ENCODE measurements at regions not wholly inside any gene's neighbourhood (a gene's known extent, or its start where the extent isn't known, plus 50 kb on each side); places are given as distances from the start of the nearest gene placed in this dataset.

DNA sequence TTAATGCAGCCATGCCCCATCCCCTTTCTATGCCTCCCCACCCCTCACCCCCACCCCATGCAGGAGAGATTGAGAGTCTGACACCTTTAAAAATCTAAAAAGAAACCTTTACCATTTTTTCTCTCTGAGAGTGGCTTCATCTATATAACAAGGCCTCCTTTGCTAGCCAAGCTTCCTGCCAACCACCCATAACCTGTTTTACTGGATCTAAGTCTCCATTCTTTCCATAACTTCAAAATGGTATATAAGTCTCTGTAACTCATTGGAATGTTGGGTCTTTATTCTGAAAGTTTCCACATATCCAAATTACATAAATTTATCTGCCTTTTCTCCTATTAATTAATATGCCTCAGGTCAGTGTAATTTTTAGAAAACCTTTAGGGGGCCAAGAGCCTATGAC is 1174.0 kb downstream of the MAT2B start (continued):
- no peak for TF ChIP-seq NR3C1 (CRISPR knock-in tag; conservative IDR thresholded peaks at IDR 0.05; ENCODE audit: low read depth)
- TF ChIP-seq, protein P1, sequence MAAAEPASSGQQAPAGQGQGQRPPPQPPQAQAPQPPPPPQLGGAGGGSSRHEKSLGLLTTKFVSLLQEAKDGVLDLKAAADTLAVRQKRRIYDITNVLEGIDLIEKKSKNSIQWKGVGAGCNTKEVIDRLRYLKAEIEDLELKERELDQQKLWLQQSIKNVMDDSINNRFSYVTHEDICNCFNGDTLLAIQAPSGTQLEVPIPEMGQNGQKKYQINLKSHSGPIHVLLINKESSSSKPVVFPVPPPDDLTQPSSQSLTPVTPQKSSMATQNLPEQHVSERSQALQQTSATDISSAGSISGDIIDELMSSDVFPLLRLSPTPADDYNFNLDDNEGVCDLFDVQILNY (CRISPR knock-in tag; IDR thresholded peaks at IDR 0.05): no peak

DNA sequence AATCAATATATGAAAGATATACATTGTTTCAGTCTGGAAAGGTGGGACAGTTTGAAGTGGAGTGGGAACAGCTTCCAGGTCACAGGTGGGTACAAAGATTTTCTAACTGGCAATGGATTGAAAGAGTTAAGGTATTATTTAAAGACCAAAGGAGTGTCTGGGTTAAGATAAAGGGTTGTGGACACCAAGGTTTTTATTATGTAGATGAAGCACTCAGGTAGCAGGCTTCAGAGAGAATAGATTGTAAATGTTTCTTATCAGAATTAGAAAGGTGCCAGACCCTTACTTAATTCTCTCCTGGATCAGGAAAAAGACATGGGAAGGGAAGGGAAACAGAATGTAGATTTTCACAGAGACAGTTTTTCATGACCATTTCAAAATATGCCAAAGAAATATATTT is 1174.8 kb downstream of the MAT2B start:
- TF ChIP-seq, protein P2, sequence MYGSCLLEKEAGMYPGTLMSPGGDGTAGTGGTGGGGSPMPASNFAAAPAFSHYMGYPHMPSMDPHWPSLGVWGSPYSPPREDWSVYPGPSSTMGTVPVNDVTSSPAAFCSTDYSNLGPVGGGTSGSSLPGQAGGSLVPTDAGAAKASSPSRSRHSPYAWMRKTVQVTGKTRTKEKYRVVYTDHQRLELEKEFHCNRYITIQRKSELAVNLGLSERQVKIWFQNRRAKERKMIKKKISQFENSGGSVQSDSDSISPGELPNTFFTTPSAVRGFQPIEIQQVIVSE (CRISPR knock-in tag; IDR thresholded peaks at IDR 0.05; ENCODE audit: borderline replicate concordance): no peak
- TF ChIP-seq, protein P3, sequence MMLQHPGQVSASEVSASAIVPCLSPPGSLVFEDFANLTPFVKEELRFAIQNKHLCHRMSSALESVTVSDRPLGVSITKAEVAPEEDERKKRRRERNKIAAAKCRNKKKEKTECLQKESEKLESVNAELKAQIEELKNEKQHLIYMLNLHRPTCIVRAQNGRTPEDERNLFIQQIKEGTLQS (CRISPR knock-in tag; conservative IDR thresholded peaks at IDR 0.05): no peak
- no peak for TF ChIP-seq NFE2L1 (CRISPR knock-in tag; IDR thresholded peaks at IDR 0.05)
- no peak for TF ChIP-seq ZNF317 (CRISPR knock-in tag; IDR thresholded peaks at IDR 0.05; ENCODE audit: borderline replicate concordance, low read depth)
- no peak for TF ChIP-seq OVOL2 (CRISPR knock-in tag; IDR thresholded peaks at IDR 0.05; ENCODE audit: borderline replicate concordance)
- TF ChIP-seq, protein P4, sequence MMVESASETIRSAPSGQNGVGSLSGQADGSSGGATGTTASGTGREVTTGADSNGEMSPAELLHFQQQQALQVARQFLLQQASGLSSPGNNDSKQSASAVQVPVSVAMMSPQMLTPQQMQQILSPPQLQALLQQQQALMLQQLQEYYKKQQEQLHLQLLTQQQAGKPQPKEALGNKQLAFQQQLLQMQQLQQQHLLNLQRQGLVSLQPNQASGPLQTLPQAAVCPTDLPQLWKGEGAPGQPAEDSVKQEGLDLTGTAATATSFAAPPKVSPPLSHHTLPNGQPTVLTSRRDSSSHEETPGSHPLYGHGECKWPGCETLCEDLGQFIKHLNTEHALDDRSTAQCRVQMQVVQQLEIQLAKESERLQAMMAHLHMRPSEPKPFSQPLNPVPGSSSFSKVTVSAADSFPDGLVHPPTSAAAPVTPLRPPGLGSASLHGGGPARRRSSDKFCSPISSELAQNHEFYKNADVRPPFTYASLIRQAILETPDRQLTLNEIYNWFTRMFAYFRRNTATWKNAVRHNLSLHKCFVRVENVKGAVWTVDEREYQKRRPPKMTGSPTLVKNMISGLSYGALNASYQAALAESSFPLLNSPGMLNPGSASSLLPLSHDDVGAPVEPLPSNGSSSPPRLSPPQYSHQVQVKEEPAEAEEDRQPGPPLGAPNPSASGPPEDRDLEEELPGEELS (CRISPR knock-in tag; IDR thresholded peaks at IDR 0.05): no peak
- DNase-seq (ENCODE audit: low spot score): no peak

DNA sequence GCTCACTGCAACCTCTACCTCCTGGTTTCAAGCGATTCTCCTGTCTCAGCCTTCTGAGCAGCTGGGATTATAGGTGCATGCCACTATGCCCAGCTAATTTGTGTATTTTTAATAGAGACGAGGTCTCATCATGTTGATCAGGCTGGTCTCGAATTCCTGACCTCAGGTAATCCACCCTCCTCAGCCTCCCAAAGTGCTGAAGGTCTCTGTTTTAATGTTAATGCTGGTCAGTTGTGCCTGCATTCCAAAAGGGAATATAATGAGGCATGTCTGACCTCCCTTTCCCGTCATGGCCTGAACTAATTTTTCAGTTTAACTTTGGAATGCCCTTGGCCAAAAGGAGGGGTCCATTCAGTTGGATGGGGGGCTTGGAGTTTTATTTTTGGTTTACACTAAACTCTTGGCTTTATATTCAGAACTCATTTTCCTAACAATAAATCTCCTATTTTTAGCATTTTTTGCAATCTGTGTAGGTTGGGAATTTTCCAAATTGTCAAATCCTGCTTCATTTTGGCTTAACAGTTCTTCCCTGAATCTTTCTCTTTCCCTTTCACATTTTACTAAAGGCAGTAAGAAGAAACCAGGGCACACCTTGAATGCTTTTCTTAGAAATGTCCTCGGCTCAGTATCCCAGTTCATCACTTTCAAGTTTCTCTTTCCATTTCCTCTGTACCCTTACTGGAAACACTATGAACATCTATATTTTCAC is 1175.5 kb downstream of the MAT2B start:
- DNase-seq (ENCODE audit: low spot score): no peak
- Mint-ChIP-seq H3K36me3 (peaks cover 21% of the 10 kb centered on the region), H3K4me1 (peaks cover 49% of the 10 kb centered on the region), H3K9me3 (peaks cover 15% of the 10 kb centered on the region), H3K27me3 (ENCODE audit: low read depth) (no peaks in the 10 kb centered on the region), H3K4me3 (peak overlapping the region; percentile 51), H3K27ac (peak overlapping the region; percentile 96)
- POLR2A ChIA-PET: no interaction called here
- TF ChIP-seq TEAD1 (CRISPR knock-in tag; IDR thresholded peaks at IDR 0.05) (peak; percentile 66), ZNF232 (CRISPR knock-in tag; IDR thresholded peaks at IDR 0.05) (no peak)
- CTCF ChIA-PET: no interaction called here
- peak; percentile 48 for ATAC-seq

More for the DNA sequence above, 1174.8 kb downstream of the MAT2B start:
- Mint-ChIP-seq H3K9me3 (peaks cover 15% of the 10 kb centered on the region), H3K4me3 (peak overlapping the region; percentile 51), H3K27me3 (ENCODE audit: low read depth) (no peaks in the 10 kb centered on the region), H3K36me3 (peaks cover 21% of the 10 kb centered on the region), H3K27ac (peak overlapping the region; percentile 96), H3K4me1 (peaks cover 49% of the 10 kb centered on the region)
- ChIA-PET CTCF (no interaction called here), POLR2A (no interaction called here)
- peak; percentile 65 for ATAC-seq

DNA sequence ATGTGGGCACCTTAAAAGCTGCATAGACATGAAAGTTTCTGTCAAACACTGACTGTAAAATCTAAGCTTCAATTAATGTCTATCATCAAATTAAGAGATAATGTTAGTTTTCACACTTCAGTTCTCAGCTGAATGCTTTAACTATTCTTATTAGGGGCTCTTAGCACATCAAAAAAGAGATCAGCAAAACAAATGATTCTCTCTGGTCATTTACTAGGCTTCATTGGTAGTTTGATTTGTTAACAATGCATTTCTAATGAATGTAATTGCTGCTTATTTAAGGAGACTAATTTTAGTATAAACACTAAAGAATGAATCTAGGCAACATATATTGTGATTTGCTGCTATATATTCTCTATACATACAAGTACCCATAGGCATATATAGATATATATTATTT is 1182.0 kb downstream of the MAT2B start:
- H3K27me3 Mint-ChIP-seq (ENCODE audit: low read depth): 0 out of 2 replicates have a peak, but pooled peaks cover 3% of the 10 kb centered on the region
- DNase-seq (ENCODE audit: low spot score): no peak
- no peak overlapping the region for H3K4me3 Mint-ChIP-seq
- H3K4me1 Mint-ChIP-seq: peaks cover 17% of the 10 kb centered on the region
- peaks cover 5% of the 10 kb centered on the region for H3K9me3 Mint-ChIP-seq
- ATAC-seq: no peak
- no peak overlapping the region for H3K27ac Mint-ChIP-seq
- H3K36me3 Mint-ChIP-seq: no peaks in the 10 kb centered on the region
- ChIA-PET CTCF (no interaction called here), POLR2A (no interaction called here)
- TF ChIP-seq ZNF423 (CRISPR knock-in tag; IDR thresholded peaks at IDR 0.05): no peak
- TF ChIP-seq MYBL2 (CRISPR knock-in tag; IDR thresholded peaks at IDR 0.05): no peak
- no peak for TF ChIP-seq ZNF671 (CRISPR knock-in tag; IDR thresholded peaks at IDR 0.05)
- no peak for TF ChIP-seq NFATC4 (CRISPR knock-in tag; IDR thresholded peaks at IDR 0.05)
- no peak for TF ChIP-seq PRRX2 (CRISPR knock-in tag; IDR thresholded peaks at IDR 0.05)
- TF ChIP-seq ETV6 (CRISPR knock-in tag; IDR thresholded peaks at IDR 0.05): no peak
- TF ChIP-seq, protein P5, sequence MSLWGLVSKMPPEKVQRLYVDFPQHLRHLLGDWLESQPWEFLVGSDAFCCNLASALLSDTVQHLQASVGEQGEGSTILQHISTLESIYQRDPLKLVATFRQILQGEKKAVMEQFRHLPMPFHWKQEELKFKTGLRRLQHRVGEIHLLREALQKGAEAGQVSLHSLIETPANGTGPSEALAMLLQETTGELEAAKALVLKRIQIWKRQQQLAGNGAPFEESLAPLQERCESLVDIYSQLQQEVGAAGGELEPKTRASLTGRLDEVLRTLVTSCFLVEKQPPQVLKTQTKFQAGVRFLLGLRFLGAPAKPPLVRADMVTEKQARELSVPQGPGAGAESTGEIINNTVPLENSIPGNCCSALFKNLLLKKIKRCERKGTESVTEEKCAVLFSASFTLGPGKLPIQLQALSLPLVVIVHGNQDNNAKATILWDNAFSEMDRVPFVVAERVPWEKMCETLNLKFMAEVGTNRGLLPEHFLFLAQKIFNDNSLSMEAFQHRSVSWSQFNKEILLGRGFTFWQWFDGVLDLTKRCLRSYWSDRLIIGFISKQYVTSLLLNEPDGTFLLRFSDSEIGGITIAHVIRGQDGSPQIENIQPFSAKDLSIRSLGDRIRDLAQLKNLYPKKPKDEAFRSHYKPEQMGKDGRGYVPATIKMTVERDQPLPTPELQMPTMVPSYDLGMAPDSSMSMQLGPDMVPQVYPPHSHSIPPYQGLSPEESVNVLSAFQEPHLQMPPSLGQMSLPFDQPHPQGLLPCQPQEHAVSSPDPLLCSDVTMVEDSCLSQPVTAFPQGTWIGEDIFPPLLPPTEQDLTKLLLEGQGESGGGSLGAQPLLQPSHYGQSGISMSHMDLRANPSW (CRISPR knock-in tag; conservative IDR thresholded peaks at IDR 0.05; ENCODE audit: low read depth): no peak
- TF ChIP-seq ZNF263 (CRISPR knock-in tag; IDR thresholded peaks at IDR 0.05; ENCODE audit: low read depth): no peak
- no peak for TF ChIP-seq CREB1 (CRISPR knock-in tag; IDR thresholded peaks at IDR 0.05)
- no peak for TF ChIP-seq SP1 (CRISPR knock-in tag; conservative IDR thresholded peaks at IDR 0.05)
- TF ChIP-seq, protein P6, sequence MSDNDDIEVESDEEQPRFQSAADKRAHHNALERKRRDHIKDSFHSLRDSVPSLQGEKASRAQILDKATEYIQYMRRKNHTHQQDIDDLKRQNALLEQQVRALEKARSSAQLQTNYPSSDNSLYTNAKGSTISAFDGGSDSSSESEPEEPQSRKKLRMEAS (CRISPR knock-in tag; IDR thresholded peaks at IDR 0.05): no peak
- TF ChIP-seq NFE2L1 (CRISPR knock-in tag; IDR thresholded peaks at IDR 0.05): no peak
- no peak for TF ChIP-seq GRHL2 (CRISPR knock-in tag; IDR thresholded peaks at IDR 0.05; ENCODE audit: insufficient replicate concordance, severe bottlenecking)
- no peak for TF ChIP-seq TEAD4 (CRISPR knock-in tag; IDR thresholded peaks at IDR 0.05)
- TF ChIP-seq, protein P3 (CRISPR knock-in tag; conservative IDR thresholded peaks at IDR 0.05): no peak
